H9 (cell line): ENCODE measurements at regions not wholly inside any gene's neighbourhood (a gene's known extent, or its start where the extent isn't known, plus 50 kb on each side); places are given as distances from the start of the nearest gene placed in this dataset.

Experiments used
- DNase-seq: peaks from one replicate; pipeline ENCODE4 v3.0.0-alpha.2; 2017
- H2AFZ ChIP-seq: one replicate; pipeline ENCODE4 v1.6.1; 2013; ENCODE audit warnings: mild to moderate bottlenecking, low read length, control low read depth, moderate library complexity
- H2AK5ac ChIP-seq: 2 replicates; pipeline ENCODE4 v1.6.1; 2013; ENCODE audit warnings: low read length, control low read depth, mixed read lengths; ENCODE audit not compliant: insufficient read length
- H2BK120ac ChIP-seq: one replicate; pipeline ENCODE4 v1.6.1; 2013; ENCODE audit warnings: low read depth, mild to moderate bottlenecking, low read length, control low read depth, inconsistent platforms; ENCODE audit not compliant: poor library complexity, severe bottlenecking
- H2BK12ac ChIP-seq: 2 replicates; pipeline ENCODE4 v1.6.1; 2013; ENCODE audit warnings: low read length, control low read depth, mixed read lengths, low read depth; ENCODE audit not compliant: insufficient read length
- H2BK15ac ChIP-seq: 2 replicates; pipeline ENCODE4 v1.6.1; 2013; ENCODE audit warnings: low read depth, low read length, control low read depth
- H2BK20ac ChIP-seq: one replicate; pipeline ENCODE4 v1.6.1; 2013; ENCODE audit warnings: low read depth, mild to moderate bottlenecking, low read length, control low read depth, inconsistent platforms; ENCODE audit not compliant: poor library complexity, severe bottlenecking
- H2BK5ac ChIP-seq: 2 replicates; pipeline ENCODE4 v1.6.1; 2013; ENCODE audit warnings: low read length, control low read depth, mixed read lengths; ENCODE audit not compliant: insufficient read length
- H3K14ac ChIP-seq: 2 replicates; pipeline ENCODE4 v1.6.1; 2013; ENCODE audit warnings: low read length, control low read depth; ENCODE audit not compliant: insufficient read depth
- H3K18ac ChIP-seq: 2 replicates; pipeline ENCODE4 v1.6.1; 2013; ENCODE audit warnings: low read depth, mild to moderate bottlenecking, mixed read lengths, low read length, control low read depth; ENCODE audit not compliant: insufficient read length
- H3K23ac ChIP-seq: 2 replicates; pipeline ENCODE4 v1.6.1; 2013; ENCODE audit warnings: low read length, control low read depth, mixed read lengths, low read depth; ENCODE audit not compliant: insufficient read length
- H3K23me2 ChIP-seq: 2 replicates; pipeline ENCODE4 v1.6.1; 2013; ENCODE audit warnings: low read depth, mild to moderate bottlenecking, mixed read lengths, low read length, control low read depth; ENCODE audit not compliant: insufficient read length, poor library complexity, severe bottlenecking
- H3K27ac ChIP-seq: 2 replicates; pipeline ENCODE4 v1.5.1; 2013; ENCODE audit warnings: low read length, control low read depth, mixed read lengths, low read depth; ENCODE audit not compliant: insufficient read length
- H3K27me3 ChIP-seq: 2 replicates; pipeline ENCODE4 v1.6.1; 2013; ENCODE audit warnings: low read length, control low read depth, inconsistent platforms; ENCODE audit not compliant: insufficient read depth
- H3K4ac ChIP-seq: 2 replicates; pipeline ENCODE4 v1.6.1; 2013; ENCODE audit warnings: low read depth, mild to moderate bottlenecking, control low read depth, inconsistent platforms, low read length, moderate library complexity
- H3K4me1 ChIP-seq: 2 replicates; pipeline ENCODE4 v1.6.1; 2013; ENCODE audit warnings: low read length, control low read depth, inconsistent platforms; ENCODE audit not compliant: insufficient read depth
- H3K4me2 ChIP-seq: 2 replicates; pipeline ENCODE4 v1.6.1; 2013; ENCODE audit warnings: low read length, control low read depth, mixed read lengths; ENCODE audit not compliant: insufficient read length, insufficient read depth
- H3K56ac ChIP-seq: 2 replicates; pipeline ENCODE4 v1.6.1; 2013; ENCODE audit warnings: low read depth, mild to moderate bottlenecking, mixed read lengths, low read length, control low read depth; ENCODE audit not compliant: insufficient read length
- H3K79me1 ChIP-seq: 2 replicates; pipeline ENCODE4 v1.6.1; 2013; ENCODE audit warnings: low read depth, mild to moderate bottlenecking, moderate library complexity, low read length, control low read depth, inconsistent platforms; ENCODE audit not compliant: insufficient read depth, poor library complexity, severe bottlenecking
- H3K79me2 ChIP-seq: 2 replicates; pipeline ENCODE4 v1.6.1; 2013; ENCODE audit warnings: low read length, control low read depth, inconsistent platforms; ENCODE audit not compliant: insufficient read depth
- H3K9ac ChIP-seq: 2 replicates; pipeline ENCODE4 v1.6.1; 2013; ENCODE audit warnings: low read length, control low read depth, mixed read lengths; ENCODE audit not compliant: insufficient read length; ENCODE audit errors: extremely low read depth
- H3K9me3 ChIP-seq: one replicate; pipeline ENCODE4 v1.6.1; 2013; ENCODE audit warnings: low read depth, low read length, inconsistent platforms; ENCODE audit not compliant: control insufficient read depth
- H3T11ph ChIP-seq: one replicate; pipeline ENCODE4 v1.6.1; 2013; ENCODE audit warnings: mild to moderate bottlenecking, low read length, control low read depth, inconsistent platforms
- H4K20me1 ChIP-seq: one replicate; pipeline ENCODE4 v1.6.1; 2013; ENCODE audit not compliant: control insufficient read depth, insufficient read length, insufficient read depth
- H4K5ac ChIP-seq: 2 replicates; pipeline ENCODE4 v1.6.1; 2013; ENCODE audit warnings: low read depth, mild to moderate bottlenecking, mixed read lengths, low read length, control low read depth; ENCODE audit not compliant: insufficient read length
- H4K8ac ChIP-seq: replicated peaks from 2 replicates; pipeline ENCODE4 v1.6.1; 2013; ENCODE audit warnings: low read length, control low read depth, mixed read lengths, low read depth; ENCODE audit not compliant: insufficient read length
- H4K91ac ChIP-seq: 2 replicates; pipeline ENCODE4 v1.6.1; 2013; ENCODE audit warnings: low read depth, mild to moderate bottlenecking, moderate library complexity, mixed read lengths, low read length, control low read depth; ENCODE audit not compliant: insufficient read length
- H3K27ac Mint-ChIP-seq, 3 experiments: 2 replicates in 2 of 3; 3 replicates in 1 of 3; pipeline ENCODE4 v1.8.0; 2020 to 2021; ENCODE audit warnings: mixed read lengths in 3 of 3, mild to moderate bottlenecking in 1 of 3, moderate library complexity in 1 of 3
- H3K27me3 Mint-ChIP-seq: 2 replicates; pipeline ENCODE4 v1.8.0; 2021; ENCODE audit warnings: low read depth, mild to moderate bottlenecking, moderate library complexity, mixed read lengths
- H3K36me3 Mint-ChIP-seq, 3 experiments: 2 replicates in 2 of 3; 3 replicates in 1 of 3; pipeline ENCODE4 v1.8.0; 2020 to 2021; ENCODE audit warnings: low read depth in 3 of 3, mixed read lengths in 3 of 3; ENCODE audit not compliant: insufficient read depth in 1 of 3
- H3K4me1 Mint-ChIP-seq, 2 experiments: 2 replicates each; pipeline ENCODE4 v1.8.0; 2020; ENCODE audit warnings: mixed read lengths in 2 of 2
- H3K4me3 Mint-ChIP-seq, 2 experiments: 2 replicates in 1 of 2; 3 replicates in 1 of 2; pipeline ENCODE4 v1.8.0; 2020 to 2021; ENCODE audit warnings: mild to moderate bottlenecking in 2 of 2, mixed read lengths in 2 of 2, moderate library complexity in 1 of 2
- H3K9me3 Mint-ChIP-seq, 2 experiments: 2 replicates in 1 of 2; 3 replicates in 1 of 2; pipeline ENCODE4 v1.8.0; 2020; ENCODE audit warnings: mild to moderate bottlenecking in 2 of 2, mixed read lengths in 2 of 2, moderate library complexity in 1 of 2
- WGBS: extraction: QIAGEN DNeasy Blood & Tissue Kit; methylation state at CpG from one replicate; pipeline ENCODE4 v1.1.7; 2013; ENCODE audit warnings: missing lambda C conversion rate, low lambda C conversion rate, mixed read lengths; ENCODE audit not compliant: insufficient read length; ENCODE audit errors: extremely low coverage; 5-methylcytosine and 5-hydroxymethylcytosine counted together
- TF ChIP-seq, protein P1 (sequence below): fragments of 200-600 bp; sonication (generic); conservative IDR thresholded peaks from 3 replicates; pipeline ENCODE4 v1.8.0; 2021; ENCODE audit warnings: antibody characterized with exemption, mild to moderate bottlenecking

- no peak overlapping the region for H3K14ac ChIP-seq
- no peak overlapping the region for H2BK12ac ChIP-seq
- no peak for DNase-seq
- H2AK5ac ChIP-seq, result no peak overlapping the region
- no peak overlapping the region for H3K4ac ChIP-seq
- H3K9ac ChIP-seq, result no peak overlapping the region
- H2BK20ac ChIP-seq, result no peak overlapping the region
- H3K4me2 ChIP-seq, result no peak overlapping the region
- H4K91ac ChIP-seq, result no peak overlapping the region
- TF ChIP-seq, protein P1, sequence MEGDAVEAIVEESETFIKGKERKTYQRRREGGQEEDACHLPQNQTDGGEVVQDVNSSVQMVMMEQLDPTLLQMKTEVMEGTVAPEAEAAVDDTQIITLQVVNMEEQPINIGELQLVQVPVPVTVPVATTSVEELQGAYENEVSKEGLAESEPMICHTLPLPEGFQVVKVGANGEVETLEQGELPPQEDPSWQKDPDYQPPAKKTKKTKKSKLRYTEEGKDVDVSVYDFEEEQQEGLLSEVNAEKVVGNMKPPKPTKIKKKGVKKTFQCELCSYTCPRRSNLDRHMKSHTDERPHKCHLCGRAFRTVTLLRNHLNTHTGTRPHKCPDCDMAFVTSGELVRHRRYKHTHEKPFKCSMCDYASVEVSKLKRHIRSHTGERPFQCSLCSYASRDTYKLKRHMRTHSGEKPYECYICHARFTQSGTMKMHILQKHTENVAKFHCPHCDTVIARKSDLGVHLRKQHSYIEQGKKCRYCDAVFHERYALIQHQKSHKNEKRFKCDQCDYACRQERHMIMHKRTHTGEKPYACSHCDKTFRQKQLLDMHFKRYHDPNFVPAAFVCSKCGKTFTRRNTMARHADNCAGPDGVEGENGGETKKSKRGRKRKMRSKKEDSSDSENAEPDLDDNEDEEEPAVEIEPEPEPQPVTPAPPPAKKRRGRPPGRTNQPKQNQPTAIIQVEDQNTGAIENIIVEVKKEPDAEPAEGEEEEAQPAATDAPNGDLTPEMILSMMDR, result no peak
- no peak overlapping the region for H2AFZ ChIP-seq
- no peaks in the 10 kb centered on the region for H3K4me1 ChIP-seq
- H3K36me3 Mint-ChIP-seq, result no peaks in the 10 kb centered on the region; a peak in 1 of 7 replicates
- H2BK15ac ChIP-seq, result no peak overlapping the region
- no peaks in the 10 kb centered on the region for H3K79me2 ChIP-seq
- no peak overlapping the region for H3K27ac ChIP-seq
- H3K27ac Mint-ChIP-seq, result no peak overlapping the region
- H4K5ac ChIP-seq, result no peak overlapping the region
- WGBS, result no CpG with 5 or more reads among the region's 2 CpGs
- no peaks in the 10 kb centered on the region for H3K9me3 ChIP-seq
- no peak overlapping the region for H3K56ac ChIP-seq
- H4K8ac ChIP-seq, result no peak overlapping the region
- H3K23ac ChIP-seq, result no peak overlapping the region
- H2BK120ac ChIP-seq, result no peak overlapping the region
- peaks cover 0 to 3% of the 10 kb centered on the region in 2 experiments; a peak in 1 of 4 replicates for H3K4me1 Mint-ChIP-seq
- no peaks in the 10 kb centered on the region for H3K27me3 Mint-ChIP-seq
- H3T11ph ChIP-seq, result no peak overlapping the region
- peaks cover 5 to 7% of the 10 kb centered on the region in 2 experiments; a peak in 4 of 5 replicates for H3K9me3 Mint-ChIP-seq
- no peaks in the 10 kb centered on the region for H3K79me1 ChIP-seq
- no peak overlapping the region for H3K4me3 Mint-ChIP-seq
- no peaks in the 10 kb centered on the region for H3K27me3 ChIP-seq
- H4K20me1 ChIP-seq, result no peaks in the 10 kb centered on the region
- H3K18ac ChIP-seq, result no peak overlapping the region
- H3K23me2 ChIP-seq, result no peaks in the 10 kb centered on the region
- H2BK5ac ChIP-seq, result no peak overlapping the region
Observed at GRCh38 chr12:91542666-91543065, 360.0 kb upstream of the DCN start.
